ENCODE measurements at regions not wholly inside any gene's neighbourhood (a gene's known extent, or its start where the extent isn't known, plus 50 kb on each side); places are given as distances from the start of the nearest gene placed in this dataset.
A peak's percentile ranks its signal among the peaks of the same experiment; 100 is the strongest.
"Not testable (repeated sequence)": the region's sequence is repeated elsewhere in the genome, so short reads cannot be mapped to it uniquely, and the experiment has no call there.

- DNase-seq, result no peak
Measured at GRCh38 chr5:17690473-17690872, 56.2 kb downstream of the TAF11L14 start.

DNA sequence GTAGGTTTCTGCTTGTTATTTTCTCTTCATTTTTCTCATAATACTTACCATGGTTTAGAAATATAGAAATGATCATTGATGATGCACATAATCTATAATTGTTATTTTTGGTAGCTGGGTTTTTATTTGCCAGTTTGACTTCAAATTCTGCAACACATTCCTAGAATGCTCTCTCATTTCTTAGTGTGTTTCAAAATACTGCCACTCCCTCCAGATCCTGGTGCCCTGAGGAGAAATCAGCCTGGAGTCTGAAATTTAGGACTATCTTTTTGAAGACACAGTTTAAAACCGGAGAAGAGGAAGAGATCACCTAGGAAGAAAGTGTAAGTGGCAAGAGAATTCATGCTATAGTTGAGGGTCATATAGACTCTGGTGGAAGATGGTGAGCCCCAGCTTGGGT, 57.5 kb downstream of the TAF11L14 start:
- no peak for DNase-seq

- DNase-seq, result no peak
Measured at GRCh38 chr5:17694371-17694770, 60.1 kb downstream of the TAF11L14 start.

GRCh38 chr5:17694914-17695313, 60.7 kb downstream of the TAF11L14 start:
- no peak for DNase-seq

- DNase-seq, result no peak
Measured at GRCh38 chr5:17696627-17697026, 62.4 kb downstream of the TAF11L14 start.

DNA sequence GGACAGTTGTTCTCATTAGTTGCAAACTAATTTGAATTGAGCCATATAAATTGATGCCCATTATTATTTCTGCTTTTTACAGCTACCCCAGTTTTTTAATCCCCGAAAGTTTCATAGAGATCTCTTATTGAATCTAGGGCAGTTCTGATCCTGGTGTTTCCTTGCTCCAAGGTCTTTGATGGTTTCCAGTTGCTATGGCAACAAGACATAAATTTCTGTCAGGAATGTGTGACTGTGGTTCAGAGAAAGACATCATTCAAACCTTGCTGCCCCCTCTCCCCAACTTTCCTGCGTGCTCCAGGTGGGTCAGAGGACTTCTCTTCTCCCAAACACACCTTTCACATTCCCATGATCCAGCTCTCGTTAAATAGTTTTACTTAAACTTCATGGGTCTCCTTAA, 63.4 kb downstream of the TAF11L14 start:
- DNase-seq, result no peak

GRCh38 chr5:17709011-17709710, 74.9 kb downstream of the TAF11L14 start:
- no peak for DNase-seq

DNA sequence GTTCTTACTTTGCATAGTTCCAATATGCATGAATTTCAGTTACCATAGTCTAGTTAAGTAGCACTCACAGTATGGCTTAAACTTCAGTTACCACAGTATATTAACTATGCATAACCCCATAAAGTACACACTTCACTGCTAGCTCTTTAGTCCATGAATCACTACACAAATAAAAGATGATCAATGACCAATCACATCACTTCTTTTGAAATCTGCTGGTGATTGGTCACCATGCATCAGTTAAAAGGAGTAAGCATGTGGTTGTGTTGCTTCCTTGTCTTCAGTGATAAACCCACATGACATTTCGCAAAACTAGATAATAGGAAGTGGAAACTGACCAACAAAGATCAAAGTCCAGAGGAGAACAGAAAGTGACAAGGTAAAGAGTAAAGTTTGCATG, 79.0 kb downstream of the TAF11L14 start:
- DNase-seq, result no peak

GRCh38 chr5:17714186-17714585, 79.9 kb downstream of the TAF11L14 start:
- no peak for DNase-seq

DNA sequence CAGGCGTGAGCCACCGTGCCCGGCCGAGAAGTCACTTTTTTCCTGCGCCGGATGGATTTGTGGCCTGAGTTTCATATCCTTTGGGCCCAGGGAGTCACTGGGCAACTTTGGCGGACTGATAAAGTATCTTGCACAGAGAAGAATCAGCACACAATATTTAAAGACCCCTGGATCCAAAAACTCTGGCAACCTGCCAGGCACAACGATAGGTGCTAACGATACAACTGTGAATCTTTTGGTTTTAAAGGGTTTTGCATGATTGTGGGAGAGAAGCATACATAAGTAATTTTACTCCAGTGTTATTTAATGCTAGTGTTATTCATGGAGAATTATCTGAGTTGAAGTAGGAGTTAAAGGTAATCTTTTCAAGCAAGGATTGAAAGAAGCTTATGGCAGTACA, 85.3 kb downstream of the TAF11L14 start:
- no peak for DNase-seq

GRCh38 chr5:17720071-17720470, 85.8 kb downstream of the TAF11L14 start:
- DNase-seq, result peak; percentile 50

- no peak for DNase-seq
Measured at GRCh38 chr5:17723876-17724275, 89.6 kb downstream of the TAF11L14 start.

DNA sequence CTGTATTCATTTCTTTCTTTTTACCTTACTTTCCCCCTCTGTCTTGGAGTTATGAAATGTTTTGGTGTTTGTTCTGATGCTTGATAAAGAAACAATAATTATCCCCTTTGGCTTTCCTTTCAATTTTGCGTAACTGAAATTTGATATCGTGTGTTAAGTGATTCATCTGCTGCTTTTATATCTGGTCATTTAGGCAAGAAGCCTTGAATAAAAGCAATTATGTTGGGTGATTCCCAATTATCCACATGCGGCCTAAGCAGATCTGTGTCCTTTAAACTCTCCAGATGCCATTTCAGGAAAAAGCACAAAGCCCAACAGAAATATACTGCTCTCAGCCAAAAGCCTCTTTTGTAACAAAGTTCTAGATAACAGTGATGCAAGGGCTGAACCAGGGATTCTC, 92.8 kb downstream of the TAF11L14 start:
- no peak for DNase-seq

DNA sequence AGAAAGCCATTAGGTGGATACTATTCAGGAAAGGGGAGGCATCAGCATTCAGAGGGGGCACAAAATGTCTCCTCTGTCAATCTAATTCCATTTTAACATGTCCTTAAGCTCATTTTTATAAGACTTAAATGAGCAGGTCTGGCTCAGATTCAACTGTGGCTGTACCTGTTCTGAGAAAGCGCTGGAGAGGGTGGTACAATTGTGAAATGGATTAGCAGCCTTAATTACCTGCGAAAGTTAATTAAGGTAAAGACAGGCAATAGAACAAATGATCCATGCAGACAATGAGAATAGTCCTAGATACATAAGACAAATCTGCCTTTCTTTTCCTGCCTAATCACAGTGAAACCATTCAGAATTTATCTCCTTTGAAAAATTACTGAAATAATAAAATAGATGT, 96.2 kb downstream of the TAF11L14 start:
- DNase-seq, result no peak

- no peak for DNase-seq
Measured at GRCh38 chr5:17732351-17732923, 98.2 kb downstream of the TAF11L14 start.

- no peak for DNase-seq
Measured at GRCh38 chr5:17734011-17734410, 99.8 kb downstream of the TAF11L14 start.

- DNase-seq, result no peak
Measured at GRCh38 chr5:17735761-17736160, 101.5 kb downstream of the TAF11L14 start.

DNA sequence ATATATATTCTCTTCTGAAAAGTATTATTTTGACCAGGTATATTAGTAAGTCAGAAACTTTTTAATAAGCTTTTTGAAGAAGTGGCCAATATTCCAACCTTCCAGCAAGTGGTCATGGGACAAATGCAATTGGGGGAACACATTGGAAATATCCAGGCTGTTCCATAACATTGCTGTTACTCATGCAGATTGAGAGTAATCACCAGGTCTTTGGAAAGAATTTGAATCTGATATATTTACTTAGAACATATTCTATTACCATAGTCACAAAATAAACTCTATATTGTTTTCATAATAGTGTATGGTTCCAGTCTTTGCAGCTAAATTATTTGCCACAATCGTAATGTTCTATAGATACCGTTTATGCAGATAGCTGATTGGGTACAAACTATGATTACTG, 102.8 kb downstream of the TAF11L14 start:
- no peak for DNase-seq

DNA sequence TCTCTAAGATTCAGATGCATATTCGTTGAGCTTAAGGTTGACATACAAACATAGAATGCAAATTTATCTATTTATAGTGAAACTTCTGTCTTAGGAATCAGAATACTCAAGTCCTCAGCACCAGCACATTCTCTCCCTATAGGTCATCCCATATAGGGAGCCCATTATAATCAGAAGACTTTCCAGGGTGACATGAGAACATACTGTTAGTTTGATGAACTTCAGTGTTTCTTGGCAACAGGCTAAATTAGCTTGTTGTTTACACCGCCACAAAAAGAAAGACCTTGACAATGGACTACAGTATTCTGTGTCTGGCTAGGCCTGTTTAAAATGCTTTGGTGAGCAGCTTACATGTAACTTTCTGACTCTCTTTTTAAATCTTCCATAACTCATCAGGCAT, 104.2 kb downstream of the TAF11L14 start:
- no peak for DNase-seq

GRCh38 chr5:17743580-17744435, 109.5 kb downstream of the TAF11L14 start:
- DNase-seq, result no peak

GRCh38 chr5:17748201-17748600, 113.9 kb downstream of the TAF11L14 start:
- DNase-seq, result no peak

DNA sequence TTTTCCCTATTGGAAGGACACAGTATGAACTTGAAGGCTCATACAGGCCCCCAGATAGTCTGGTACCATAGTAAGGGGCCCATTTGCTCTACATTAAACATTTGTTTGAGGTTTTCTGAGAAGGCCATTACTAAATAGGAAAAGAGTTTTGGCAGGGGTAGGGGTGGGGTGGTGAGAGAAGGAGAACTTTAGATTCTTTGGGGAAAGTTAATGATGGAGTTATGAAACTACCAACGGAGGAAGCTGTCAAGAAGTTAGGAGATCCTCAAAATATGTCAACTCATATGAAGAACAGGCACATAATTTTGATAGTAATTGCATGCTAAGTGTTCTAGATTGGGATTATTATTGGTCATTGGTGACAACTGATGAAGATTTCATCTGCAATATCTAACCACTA, 114.7 kb downstream of the TAF11L14 start:
- no peak for DNase-seq

DNA sequence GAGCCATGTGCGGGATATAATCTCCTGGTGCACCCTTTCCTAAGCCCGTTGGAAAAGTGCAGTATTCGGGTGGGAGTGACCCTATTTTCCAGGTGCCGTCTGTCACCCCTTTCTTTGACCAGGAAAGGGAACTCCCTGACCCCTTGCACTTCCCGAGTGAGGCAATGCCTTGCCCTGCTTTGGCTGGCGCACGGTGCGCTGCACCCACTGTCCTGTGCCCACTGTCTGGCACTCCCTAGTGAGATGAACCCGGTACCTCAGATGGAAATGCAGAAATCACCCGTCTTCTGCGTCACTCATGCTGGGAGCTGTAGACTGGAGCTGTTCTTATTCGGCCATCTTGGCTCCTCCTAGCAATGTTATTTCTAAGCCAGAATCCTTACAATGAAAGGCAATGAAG, 121.1 kb downstream of the TAF11L14 start:
- DNase-seq, result not testable (repeated sequence)

- no peak for DNase-seq
Measured at GRCh38 chr5:17761326-17761725, 127.1 kb downstream of the TAF11L14 start.
